ENCODE measurements at regions not wholly inside any gene's neighbourhood (a gene's known extent, or its start where the extent isn't known, plus 50 kb on each side); places are given as distances from the start of the nearest gene placed in this dataset.

DNA sequence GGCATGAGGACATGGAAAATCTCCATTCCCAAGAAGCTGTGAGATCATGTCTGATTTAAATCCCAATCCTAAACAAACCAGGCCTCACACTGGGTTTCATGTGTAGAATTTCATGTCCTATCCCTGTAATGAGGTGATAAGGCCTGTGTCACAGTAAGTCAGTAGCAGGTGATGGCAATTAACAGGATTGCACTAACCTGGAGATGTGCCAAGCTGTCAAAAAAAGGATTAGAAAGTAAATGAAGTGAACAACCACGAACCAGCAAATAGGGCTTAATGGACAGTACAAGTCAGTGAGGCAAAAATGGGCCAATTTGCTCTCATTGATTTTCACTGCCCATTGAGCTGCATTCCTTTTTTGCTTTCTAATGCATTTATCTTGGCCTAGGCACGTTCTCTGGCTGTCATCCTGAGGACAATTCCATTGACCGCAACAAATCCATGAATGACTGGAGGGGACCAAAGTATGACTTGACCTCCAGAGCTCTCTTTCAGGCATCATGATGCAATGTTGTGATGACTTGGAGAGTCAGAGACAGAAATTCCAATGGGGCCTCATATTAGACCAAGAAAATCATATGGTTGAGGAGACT, 673.6 kb upstream of the ADGRL2 start:
- no peak for DNase-seq (ENCODE audit: low spot score)
- in situ Hi-C loops (cut with MboI; ENCODE audit: low pct_unique_long_range_greater_than_20kb, low sequenced_read_pairs, unreplicated experiment) = no loop called here

DNA sequence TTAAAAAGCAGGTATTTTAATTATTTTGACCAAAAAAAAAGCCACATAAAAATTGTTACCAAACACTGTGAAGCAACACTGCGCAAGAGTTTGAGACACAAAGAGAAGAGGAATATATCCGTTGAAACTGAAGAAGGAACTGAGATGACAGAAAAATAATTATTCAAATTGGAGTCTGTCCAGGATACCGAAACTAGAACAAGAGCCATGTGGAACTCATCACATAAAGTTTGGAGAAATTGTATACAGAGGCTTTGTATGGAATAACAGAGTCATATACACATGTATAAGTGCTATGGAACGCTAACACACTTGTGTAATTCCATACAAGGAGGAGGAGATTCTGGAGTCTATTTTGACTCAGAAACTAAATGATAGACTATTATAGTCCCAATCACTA, 675.1 kb upstream of the ADGRL2 start:
- in situ Hi-C loops (cut with MboI; ENCODE audit: low pct_unique_long_range_greater_than_20kb, low sequenced_read_pairs, unreplicated experiment) = no loop called here
- DNase-seq (ENCODE audit: low spot score) = no peak
- TF ChIP-seq, protein P1, sequence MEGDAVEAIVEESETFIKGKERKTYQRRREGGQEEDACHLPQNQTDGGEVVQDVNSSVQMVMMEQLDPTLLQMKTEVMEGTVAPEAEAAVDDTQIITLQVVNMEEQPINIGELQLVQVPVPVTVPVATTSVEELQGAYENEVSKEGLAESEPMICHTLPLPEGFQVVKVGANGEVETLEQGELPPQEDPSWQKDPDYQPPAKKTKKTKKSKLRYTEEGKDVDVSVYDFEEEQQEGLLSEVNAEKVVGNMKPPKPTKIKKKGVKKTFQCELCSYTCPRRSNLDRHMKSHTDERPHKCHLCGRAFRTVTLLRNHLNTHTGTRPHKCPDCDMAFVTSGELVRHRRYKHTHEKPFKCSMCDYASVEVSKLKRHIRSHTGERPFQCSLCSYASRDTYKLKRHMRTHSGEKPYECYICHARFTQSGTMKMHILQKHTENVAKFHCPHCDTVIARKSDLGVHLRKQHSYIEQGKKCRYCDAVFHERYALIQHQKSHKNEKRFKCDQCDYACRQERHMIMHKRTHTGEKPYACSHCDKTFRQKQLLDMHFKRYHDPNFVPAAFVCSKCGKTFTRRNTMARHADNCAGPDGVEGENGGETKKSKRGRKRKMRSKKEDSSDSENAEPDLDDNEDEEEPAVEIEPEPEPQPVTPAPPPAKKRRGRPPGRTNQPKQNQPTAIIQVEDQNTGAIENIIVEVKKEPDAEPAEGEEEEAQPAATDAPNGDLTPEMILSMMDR (IDR thresholded peaks at IDR 0.05; ENCODE audit: extremely low read depth, insufficient read depth, missing control alignments) = no peak

More for the DNA sequence above, 673.6 kb upstream of the ADGRL2 start:
- TF ChIP-seq, protein P1 (IDR thresholded peaks at IDR 0.05; ENCODE audit: extremely low read depth, insufficient read depth, missing control alignments) = no peak

DNA sequence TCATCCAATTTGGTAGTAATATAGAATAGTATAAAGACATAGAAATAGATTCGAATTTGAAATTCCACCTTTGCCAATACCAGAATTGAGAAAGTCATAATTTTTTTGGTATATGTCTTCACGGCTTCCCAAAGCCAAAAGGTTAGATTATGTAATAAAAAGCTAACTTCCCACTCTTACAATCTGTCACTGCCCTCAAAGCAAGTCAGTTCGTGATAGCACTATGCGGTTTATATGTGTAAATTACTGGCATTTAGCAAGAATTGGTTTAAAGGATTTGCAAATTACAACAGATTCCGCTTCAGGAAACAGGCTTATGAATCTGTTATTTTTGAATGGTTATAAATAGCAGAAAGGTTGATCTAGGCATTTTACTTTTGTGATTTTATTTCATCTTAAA, 679.4 kb upstream of the ADGRL2 start:
- no peak for DNase-seq (ENCODE audit: low spot score)
- in situ Hi-C loops (cut with MboI; ENCODE audit: low pct_unique_long_range_greater_than_20kb, low sequenced_read_pairs, unreplicated experiment) = no loop called here
- TF ChIP-seq, protein P1 (IDR thresholded peaks at IDR 0.05; ENCODE audit: extremely low read depth, insufficient read depth, missing control alignments) = no peak

DNA sequence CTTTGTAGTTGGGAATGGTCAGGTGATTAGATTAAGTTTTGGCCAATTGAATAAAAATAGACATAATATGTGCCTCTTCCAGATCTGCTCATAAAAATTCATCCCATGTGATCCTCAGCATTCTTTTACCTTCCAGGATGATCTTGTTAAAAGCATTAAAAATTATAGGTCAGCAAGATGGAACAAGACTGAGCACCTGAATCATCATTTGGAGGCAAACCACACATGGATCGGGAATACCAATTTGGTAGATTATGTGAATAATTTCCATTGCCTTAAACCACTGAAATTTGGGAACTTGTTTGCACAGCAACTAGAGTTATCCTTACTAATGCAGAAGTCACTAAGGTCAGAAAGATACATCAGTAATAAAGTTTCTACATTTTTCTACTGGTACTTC, 681.4 kb upstream of the ADGRL2 start:
- TF ChIP-seq, protein P1 (IDR thresholded peaks at IDR 0.05; ENCODE audit: extremely low read depth, insufficient read depth, missing control alignments) = no peak
- DNase-seq (ENCODE audit: low spot score) = no peak
- in situ Hi-C loops (cut with MboI; ENCODE audit: low pct_unique_long_range_greater_than_20kb, low sequenced_read_pairs, unreplicated experiment) = no loop called here

DNA sequence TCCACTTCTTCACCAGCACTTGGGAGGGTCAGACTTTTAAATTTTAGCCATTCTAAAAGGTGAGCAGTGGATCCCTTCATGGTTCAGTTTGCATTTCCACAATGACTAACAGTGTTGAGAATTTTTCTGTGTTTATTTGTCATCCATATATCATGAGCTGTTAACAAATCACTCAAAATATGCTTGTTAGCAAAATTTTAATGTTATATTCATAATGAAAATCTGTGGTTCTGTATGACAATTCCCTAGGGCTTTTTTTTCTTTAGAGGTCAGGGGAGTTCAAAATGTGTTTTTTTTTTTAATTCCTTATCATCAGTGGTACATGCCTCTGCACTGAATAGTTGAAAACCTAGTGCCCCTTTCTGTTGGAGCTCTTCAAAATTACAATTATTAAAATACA, 682.2 kb upstream of the ADGRL2 start:
- in situ Hi-C loops (cut with MboI; ENCODE audit: low pct_unique_long_range_greater_than_20kb, low sequenced_read_pairs, unreplicated experiment) = no loop called here
- TF ChIP-seq, protein P1 (IDR thresholded peaks at IDR 0.05; ENCODE audit: extremely low read depth, insufficient read depth, missing control alignments) = no peak
- DNase-seq (ENCODE audit: low spot score) = no peak

DNA sequence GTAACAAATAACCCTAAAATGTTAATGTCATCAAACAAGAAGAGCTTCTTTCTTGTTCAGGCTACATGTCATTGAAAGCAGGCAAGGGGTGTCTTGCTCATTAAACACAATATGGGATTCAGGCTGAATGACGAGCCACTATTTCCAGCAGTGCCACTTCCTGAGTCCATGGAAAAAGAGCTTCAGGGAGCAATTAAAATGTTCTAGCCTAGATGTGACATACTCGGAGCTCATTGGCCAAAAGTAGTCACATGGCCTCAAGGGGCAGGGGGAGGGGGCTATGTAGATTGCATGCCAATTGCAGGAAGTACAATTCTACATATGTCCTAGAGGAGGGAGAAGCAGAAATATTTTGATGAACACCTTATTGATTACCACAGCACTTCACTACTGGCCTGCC, 685.3 kb upstream of the ADGRL2 start:
- TF ChIP-seq, protein P1 (IDR thresholded peaks at IDR 0.05; ENCODE audit: extremely low read depth, insufficient read depth, missing control alignments) = no peak
- DNase-seq (ENCODE audit: low spot score) = no peak
- in situ Hi-C loops (cut with MboI; ENCODE audit: low pct_unique_long_range_greater_than_20kb, low sequenced_read_pairs, unreplicated experiment) = no loop called here

DNA sequence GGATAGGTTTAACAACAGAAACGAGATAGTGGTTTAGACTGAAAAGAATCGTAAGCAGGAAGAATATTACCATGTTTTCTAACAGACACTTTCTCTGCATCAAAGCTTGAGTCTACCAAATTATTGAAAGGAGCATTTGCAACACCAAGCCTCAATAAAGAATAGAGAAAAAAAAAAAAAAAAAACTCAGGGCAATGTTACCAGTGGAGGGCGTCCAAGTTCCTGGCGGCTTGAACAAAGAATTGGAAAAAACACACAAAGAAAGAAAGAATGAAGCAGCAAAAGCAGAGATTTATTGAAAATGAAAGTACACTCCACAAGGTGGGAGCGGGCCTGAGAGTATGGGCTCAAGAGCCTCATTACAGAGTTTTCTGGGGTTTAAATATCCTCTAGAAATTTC, 686.5 kb upstream of the ADGRL2 start:
- DNase-seq (ENCODE audit: low spot score) = no peak
- in situ Hi-C loops (cut with MboI; ENCODE audit: low pct_unique_long_range_greater_than_20kb, low sequenced_read_pairs, unreplicated experiment) = no loop called here
- TF ChIP-seq, protein P1 (IDR thresholded peaks at IDR 0.05; ENCODE audit: extremely low read depth, insufficient read depth, missing control alignments) = no peak

All from GM13977 (cell line).